Neuronal stem cell (in vitro differentiated cells): ENCODE measurements at regions not wholly inside any gene's neighbourhood (a gene's known extent, or its start where the extent isn't known, plus 50 kb on each side); places are given as distances from the start of the nearest gene placed in this dataset.

ENCODE experiments used
- DNase-seq: peaks from one replicate; pipeline ENCODE4 v3.0.0-alpha.2; 2013; ENCODE audit warnings: low spot score
- H2AFZ ChIP-seq: one replicate; pipeline ENCODE4 v1.6.1; 2013; ENCODE audit warnings: mild to moderate bottlenecking, low read length, inconsistent platforms
- H2AK5ac ChIP-seq: 2 replicates; pipeline ENCODE4 v1.6.1; 2013; ENCODE audit warnings: low read depth, mild to moderate bottlenecking, inconsistent platforms, low read length, moderate library complexity, mixed read lengths
- H2BK120ac ChIP-seq: 2 replicates; pipeline ENCODE4 v1.6.1; 2013; ENCODE audit warnings: low read depth, mild to moderate bottlenecking, inconsistent platforms, low read length, moderate library complexity, mixed read lengths
- H2BK12ac ChIP-seq: one replicate; pipeline ENCODE4 v1.6.1; 2013; ENCODE audit warnings: low read length, inconsistent platforms
- H2BK15ac ChIP-seq: 2 replicates; pipeline ENCODE4 v1.6.1; 2013; ENCODE audit warnings: mild to moderate bottlenecking, low read length, inconsistent platforms, mixed read lengths
- H2BK5ac ChIP-seq: one replicate; pipeline ENCODE4 v1.6.1; 2013; ENCODE audit warnings: inconsistent platforms, mild to moderate bottlenecking, low read length, moderate library complexity
- H3K14ac ChIP-seq: one replicate; pipeline ENCODE4 v1.6.1; 2013; ENCODE audit warnings: low read length, inconsistent platforms
- H3K18ac ChIP-seq: 2 replicates; pipeline ENCODE4 v1.6.1; 2013; ENCODE audit warnings: low read length, inconsistent platforms
- H3K23ac ChIP-seq: 2 replicates; pipeline ENCODE4 v1.6.1; 2013; ENCODE audit warnings: low read depth, mild to moderate bottlenecking, mixed read lengths, low read length, inconsistent platforms; ENCODE audit not compliant: poor library complexity
- H3K27ac ChIP-seq: replicated peaks from 3 replicates; pipeline ENCODE4 v1.5.1; 2013; ENCODE audit warnings: low read length, inconsistent platforms
- H3K27me3 ChIP-seq, 3 experiments: 2 replicates each; pipeline ENCODE4 v1.6.1; 2013; ENCODE audit warnings: low read length in 3 of 3, mild to moderate bottlenecking in 2 of 3, inconsistent platforms in 1 of 3, low read depth in 1 of 3, mixed read lengths in 1 of 3, moderate library complexity in 1 of 3; ENCODE audit not compliant: control insufficient read depth in 3 of 3, insufficient read depth in 3 of 3
- H3K36me3 ChIP-seq, 2 donors: replicated peaks in 1 of 2; 2 replicates each; pipeline ENCODE4 v1.6.1; 2013; ENCODE audit warnings: low read length in 2 of 2; ENCODE audit not compliant: control insufficient read depth in 2 of 2, insufficient read depth in 2 of 2
- H3K4ac ChIP-seq: 2 replicates; pipeline ENCODE4 v1.6.1; 2013; ENCODE audit warnings: inconsistent platforms, mild to moderate bottlenecking, low read length, moderate library complexity
- H3K4me1 ChIP-seq, 2 donors: 1 replicate in 1 of 2; 2 replicates in 1 of 2; pipeline ENCODE4 v1.6.1; 2013; ENCODE audit warnings: low read length in 2 of 2, low read depth in 1 of 2; ENCODE audit not compliant: control insufficient read depth in 2 of 2, insufficient read depth in 1 of 2
- H3K4me2 ChIP-seq: one replicate; pipeline ENCODE4 v1.6.1; 2013; ENCODE audit warnings: mild to moderate bottlenecking, low read length, inconsistent platforms; ENCODE audit not compliant: insufficient read depth, poor library complexity, severe bottlenecking
- H3K4me3 ChIP-seq, 2 donors: 2 replicates each; pipeline ENCODE4 v1.5.1; 2013; ENCODE audit warnings: low read length in 2 of 2, mild to moderate bottlenecking in 2 of 2, inconsistent platforms in 1 of 2, moderate library complexity in 1 of 2
- H3K79me1 ChIP-seq: one replicate; pipeline ENCODE4 v1.6.1; 2013; ENCODE audit warnings: low read depth, mild to moderate bottlenecking, inconsistent platforms, low read length, moderate library complexity
- H3K9ac ChIP-seq: one replicate; pipeline ENCODE4 v1.6.1; 2013; ENCODE audit warnings: mild to moderate bottlenecking, low read depth, low read length, inconsistent platforms; ENCODE audit not compliant: poor library complexity
- H3K9me3 ChIP-seq, 2 donors: replicated peaks in 1 of 2; 2 replicates each; pipeline versions ENCODE3 to v1.6.1; 2013; ENCODE audit warnings: low read length in 2 of 2, mild to moderate bottlenecking in 2 of 2, inconsistent platforms in 1 of 2, low read depth in 1 of 2, mixed read lengths in 1 of 2, moderate library complexity in 1 of 2; ENCODE audit not compliant: control insufficient read depth in 2 of 2, insufficient read depth in 1 of 2
- H4K8ac ChIP-seq: one replicate; pipeline ENCODE4 v1.6.1; 2013; ENCODE audit warnings: low read depth, mild to moderate bottlenecking, inconsistent platforms, low read length, moderate library complexity
- H4K91ac ChIP-seq: one replicate; pipeline ENCODE4 v1.6.1; 2013; ENCODE audit warnings: low read length, low read depth, mild to moderate bottlenecking, inconsistent platforms; ENCODE audit not compliant: poor library complexity
- WGBS, 2 donors: extraction: QIAGEN DNeasy Blood & Tissue Kit; methylation state at CpG; one replicate each; pipeline ENCODE4 v1.1.7; 2013; ENCODE audit warnings: missing lambda C conversion rate in 2 of 2, mixed read lengths in 1 of 2; ENCODE audit not compliant: insufficient read length in 2 of 2, insufficient replicate concordance in 1 of 2; ENCODE audit errors: extremely low coverage in 2 of 2; 5-methylcytosine and 5-hydroxymethylcytosine counted together

GRCh38 chr7:109336531-109336930 is 766.9 kb downstream of the DNAJB9 start:
- no peak overlapping the region for H3K23ac ChIP-seq
- no peak overlapping the region for H3K4me3 ChIP-seq
- H3K27ac ChIP-seq: no peak overlapping the region
- no peaks in the 10 kb centered on the region for H3K27me3 ChIP-seq
- H2AFZ ChIP-seq: peak overlapping the region; percentile 8
- H3K4me1 ChIP-seq: no peaks in the 10 kb centered on the region
- H3K18ac ChIP-seq: no peak overlapping the region
- no peaks in the 10 kb centered on the region for H3K36me3 ChIP-seq
- H2BK5ac ChIP-seq: no peak overlapping the region
- H3K4ac ChIP-seq: no peak overlapping the region
- no peak overlapping the region for H2BK120ac ChIP-seq
- H2AK5ac ChIP-seq: no peak overlapping the region
- H2BK12ac ChIP-seq: no peak overlapping the region
- no peak overlapping the region for H3K9ac ChIP-seq
- H4K91ac ChIP-seq: no peak overlapping the region
- no peak overlapping the region for H4K8ac ChIP-seq
- DNase-seq: no peak
- H3K14ac ChIP-seq: no peak overlapping the region
- no peaks in the 10 kb centered on the region for H3K9me3 ChIP-seq
- H2BK15ac ChIP-seq: no peak overlapping the region
- no peak overlapping the region for H3K4me2 ChIP-seq
- H3K79me1 ChIP-seq: no peaks in the 10 kb centered on the region

GRCh38 chr7:109343678-109344077 is 774.0 kb downstream of the DNAJB9 start:
- Histone ChIP-seq H3K14ac (no peak overlapping the region), H2AFZ (no peak overlapping the region), H3K4me3 (no peak overlapping the region), H3K36me3 (no peaks in the 10 kb centered on the region), H3K23ac (no peak overlapping the region), H2BK15ac (no peak overlapping the region), H2BK120ac (no peak overlapping the region), H3K18ac (no peak overlapping the region), H3K27me3 (no peaks in the 10 kb centered on the region), H3K4me2 (no peak overlapping the region), H3K9me3 (no peaks in the 10 kb centered on the region), H3K27ac (no peak overlapping the region), H2BK12ac (no peak overlapping the region), H4K91ac (no peak overlapping the region), H3K4me1 (no peaks in the 10 kb centered on the region), H2BK5ac (no peak overlapping the region), H2AK5ac (no peak overlapping the region), H3K79me1 (no peaks in the 10 kb centered on the region), H3K9ac (no peak overlapping the region), H3K4ac (no peak overlapping the region), H4K8ac (no peak overlapping the region)
- WGBS, 2 donors: no CpG with 5 or more reads among the region's 2 CpGs
- no peak for DNase-seq

- Histone ChIP-seq H3K79me1 (no peaks in the 10 kb centered on the region), H3K4ac (no peak overlapping the region), H3K9ac (no peak overlapping the region), H2BK120ac (no peak overlapping the region), H3K4me2 (no peak overlapping the region), H2AFZ (no peak overlapping the region), H3K4me1 (no peaks in the 10 kb centered on the region), H4K91ac (no peak overlapping the region), H2BK5ac (no peak overlapping the region), H3K27me3 (no peaks in the 10 kb centered on the region), H2BK15ac (no peak overlapping the region), H3K14ac (no peak overlapping the region), H4K8ac (no peak overlapping the region), H3K23ac (no peak overlapping the region), H3K36me3 (no peaks in the 10 kb centered on the region), H3K4me3 (no peak overlapping the region), H3K27ac (no peak overlapping the region), H2AK5ac (no peak overlapping the region), H3K9me3 (no peaks in the 10 kb centered on the region), H2BK12ac (no peak overlapping the region), H3K18ac (no peak overlapping the region)
- DNase-seq: no peak
- WGBS, 2 donors: no CpG with 5 or more reads among the region's 9 CpGs
These were observed 781.8 kb downstream of the DNAJB9 start for GRCh38 chr7:109351493-109351892.

GRCh38 chr7:109354000-109354399 is 784.3 kb downstream of the DNAJB9 start:
- Histone ChIP-seq H3K27me3 (no peaks in the 10 kb centered on the region), H2AFZ (peak overlapping the region; percentile 46), H2BK120ac (no peak overlapping the region), H2BK15ac (no peak overlapping the region), H2AK5ac (no peak overlapping the region), H3K4me2 (no peak overlapping the region), H3K36me3 (no peaks in the 10 kb centered on the region), H2BK5ac (no peak overlapping the region), H4K8ac (no peak overlapping the region), H3K9ac (no peak overlapping the region), H3K23ac (no peak overlapping the region), H4K91ac (no peak overlapping the region), H3K79me1 (no peaks in the 10 kb centered on the region), H3K4me1 (no peaks in the 10 kb centered on the region), H3K9me3 (no peaks in the 10 kb centered on the region), H3K4me3 (no peak overlapping the region), H3K14ac (no peak overlapping the region), H3K18ac (no peak overlapping the region), H3K4ac (no peak overlapping the region), H2BK12ac (no peak overlapping the region), H3K27ac (no peak overlapping the region)
- no peak for DNase-seq
- no CpG with 5 or more reads among the region's 3 CpGs for WGBS, 2 donors
